Stimulated activated CD4-positive, alpha-beta T cell treated with anti-CD3 and anti-CD28 coated beads, TNF-alpha, amount 100 ng/mL, for 24 hours (primary cell): ENCODE measurements at regions not wholly inside any gene's neighbourhood (a gene's known extent, or its start where the extent isn't known, plus 50 kb on each side); places are given as distances from the start of the nearest gene placed in this dataset.
"Not testable (repeated sequence)": the region's sequence is repeated elsewhere in the genome, so short reads cannot be mapped to it uniquely, and the experiment has no call there.

Source experiments
- DNase-seq, 3 experiments: peaks; one replicate each; pipeline ENCODE4 v3.0.0-alpha.2; 2020; ENCODE audit warnings: low read depth in 3 of 3

DNA sequence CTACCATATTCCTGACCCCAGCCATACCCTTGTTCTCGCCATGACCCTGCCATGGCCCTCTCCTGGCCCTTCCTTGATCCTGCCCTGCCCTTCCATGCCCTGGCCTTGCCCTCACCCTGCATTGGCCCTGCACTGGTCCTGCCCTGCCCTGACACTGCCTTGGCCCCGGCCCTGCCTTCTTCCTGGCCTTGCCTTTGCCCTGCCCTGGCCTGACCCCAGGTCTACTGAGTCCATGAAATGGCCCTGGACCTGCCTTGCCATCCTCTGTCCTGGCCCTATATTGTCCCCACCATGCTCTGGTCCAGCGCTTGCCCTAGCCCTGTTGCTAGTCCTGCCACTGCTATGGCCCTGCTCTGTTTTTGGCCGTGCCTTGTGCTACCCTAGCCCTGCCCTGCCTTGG, 536.1 kb downstream of the FOXD4L6 start:
- not testable (repeated sequence) for DNase-seq

- not testable (repeated sequence) for DNase-seq
Observed at GRCh38 chr9:40591915-40592314, 536.6 kb downstream of the FOXD4L6 start.

GRCh38 chr9:40587475-40588195, 540.8 kb downstream of the FOXD4L6 start:
- DNase-seq: not testable (repeated sequence)

- DNase-seq: peak in 1 of 3 experiments; percentile 5
Observed at GRCh38 chr9:40584039-40584438, 544.4 kb downstream of the FOXD4L6 start.

- DNase-seq: not testable (repeated sequence)
Observed at GRCh38 chr9:40583230-40583629, 545.3 kb downstream of the FOXD4L6 start.

DNA sequence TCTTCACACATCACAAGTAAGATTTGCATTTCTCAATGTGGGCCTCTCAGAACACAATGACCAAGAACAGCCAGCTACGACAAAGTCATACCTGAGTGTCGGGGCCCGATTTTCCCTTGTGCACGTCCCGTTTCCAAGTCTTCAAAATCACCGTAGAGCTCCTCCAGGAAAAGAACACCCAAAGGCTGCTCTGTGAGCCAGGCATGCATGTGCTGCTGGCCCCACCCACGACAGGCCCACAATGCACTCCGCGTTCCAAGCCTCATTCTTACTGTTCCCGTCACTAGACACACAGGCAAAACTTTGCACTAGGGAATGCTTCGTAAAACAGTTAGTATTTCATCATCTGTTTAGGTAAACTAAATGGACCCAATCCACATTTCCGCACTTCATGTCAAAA, 549.6 kb downstream of the FOXD4L6 start:
- DNase-seq: not testable (repeated sequence)
